GM19035 (cell line): ENCODE measurements at regions not wholly inside any gene's neighbourhood (a gene's known extent, or its start where the extent isn't known, plus 50 kb on each side); places are given as distances from the start of the nearest gene placed in this dataset.

Experiments used
- ATAC-seq: cut with Tn5 transposase; IDR thresholded peaks from one replicate; pipeline ENCODE4 v1.9.1; 2021; ENCODE audit not compliant: unreplicated experiment

- ATAC-seq: no peak
Observed at GRCh38 chr15:98381446-98381845, 266.9 kb upstream of the IGF1R start.

DNA sequence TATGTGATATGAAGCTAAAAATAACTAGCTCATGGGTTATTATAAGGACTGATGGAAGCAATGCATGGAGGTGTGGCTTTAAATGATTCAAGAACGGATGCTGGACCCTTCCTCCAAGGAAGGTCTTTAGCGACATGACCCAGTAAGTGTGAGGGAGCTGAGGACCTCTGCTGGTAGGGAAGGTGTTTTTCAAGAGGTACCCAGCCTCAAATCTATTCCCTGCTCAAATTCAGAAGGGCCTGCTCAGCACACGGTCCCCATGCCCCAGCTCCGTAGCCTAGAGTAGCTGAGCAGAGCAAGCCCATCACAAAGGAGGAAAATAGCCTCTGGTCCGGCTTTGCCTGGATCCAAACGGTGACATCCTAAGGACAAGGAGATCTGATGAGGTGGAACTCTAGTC is 266.2 kb upstream of the IGF1R start:
- no peak for ATAC-seq

GRCh38 chr15:98383571-98383970 is 264.8 kb upstream of the IGF1R start:
- no peak for ATAC-seq

- no peak for ATAC-seq
Observed at GRCh38 chr15:98384328-98385029, 263.9 kb upstream of the IGF1R start.

- no peak for ATAC-seq
Observed at GRCh38 chr15:98385752-98386381, 262.5 kb upstream of the IGF1R start.

DNA sequence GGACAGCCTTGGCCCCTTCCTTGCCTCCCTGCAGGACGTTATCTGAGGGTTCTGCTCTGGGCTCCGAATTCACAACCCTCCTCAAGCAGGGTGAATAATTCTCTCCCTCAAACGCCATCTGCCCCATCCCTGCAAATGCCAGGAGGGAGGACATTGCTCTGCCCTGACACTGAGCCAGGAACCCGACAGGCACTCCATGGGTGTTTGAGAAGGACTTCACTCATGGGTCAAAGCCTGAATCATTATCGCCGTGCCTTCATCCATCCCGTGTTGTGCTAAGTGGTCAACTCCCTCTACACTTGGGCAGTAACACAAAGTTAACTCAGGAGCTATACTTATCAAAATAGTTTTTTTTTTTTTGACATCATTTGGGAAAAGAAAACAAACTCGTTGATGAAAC is 261.8 kb upstream of the IGF1R start:
- ATAC-seq: no peak

DNA sequence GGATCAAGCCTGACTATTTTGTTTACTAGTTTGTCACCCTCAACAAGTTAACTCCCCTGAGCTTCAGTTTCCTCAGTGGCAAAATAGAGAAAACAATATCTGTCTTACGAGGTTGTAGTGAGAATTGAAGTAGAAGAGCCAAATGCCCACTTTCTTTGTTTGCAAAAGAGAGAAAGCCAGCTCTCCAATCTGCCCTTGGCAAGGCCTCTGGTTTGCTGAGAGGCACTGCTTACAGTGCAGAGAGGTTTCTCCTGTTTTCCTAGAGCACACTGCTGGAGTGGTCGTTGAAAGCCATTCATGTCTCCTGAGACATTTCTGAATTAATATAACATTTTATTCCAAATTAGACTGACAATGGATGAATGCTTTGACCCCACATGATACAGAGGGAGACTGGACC is 260.5 kb upstream of the IGF1R start:
- ATAC-seq: no peak

DNA sequence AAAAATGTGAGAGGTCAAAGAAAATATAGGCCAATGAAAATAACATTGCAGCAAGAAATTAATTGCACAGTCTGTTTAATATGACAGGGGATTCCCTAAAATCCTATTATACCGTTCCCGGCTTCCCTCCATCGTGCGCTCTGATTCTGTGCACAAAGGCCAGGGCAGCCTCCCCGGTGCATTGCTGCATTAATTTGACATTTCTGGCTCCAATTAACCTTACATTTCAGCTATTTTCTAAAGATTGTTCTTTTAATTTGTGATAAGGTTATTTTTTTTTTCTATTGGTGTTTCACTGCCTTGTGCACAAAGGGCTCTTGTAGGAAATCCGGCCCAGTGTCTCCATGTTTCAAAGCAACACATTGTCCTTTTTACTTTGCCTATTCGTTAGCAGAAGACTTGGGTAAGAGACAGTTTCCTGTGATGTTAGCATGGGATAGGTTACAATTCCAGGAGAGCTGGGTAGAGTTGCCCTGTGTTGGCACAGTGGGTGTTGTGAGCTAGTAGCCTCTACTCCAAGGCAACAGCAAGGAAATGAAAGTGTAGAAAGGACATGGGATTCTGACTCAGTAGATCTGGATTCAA is 257.3 kb upstream of the IGF1R start:
- ATAC-seq: no peak

DNA sequence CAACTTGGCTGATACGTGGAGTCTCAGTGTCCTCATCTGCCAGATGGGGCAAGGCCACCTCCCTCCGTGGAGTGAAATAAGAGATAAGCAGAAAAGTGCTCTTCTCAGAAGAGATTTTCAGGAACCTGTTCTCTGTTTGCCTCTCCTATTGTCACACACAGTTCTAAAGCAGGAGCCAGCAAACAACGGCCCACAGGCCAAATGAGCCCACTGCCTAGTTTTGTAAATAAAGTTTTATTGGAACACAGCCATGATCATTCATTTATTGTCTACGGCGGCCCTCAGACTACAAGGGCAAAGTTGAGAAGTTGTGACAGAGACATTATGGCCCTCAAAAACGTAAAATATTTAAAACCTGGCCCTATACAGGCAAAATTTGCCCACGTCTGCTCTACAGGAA is 256.8 kb upstream of the IGF1R start:
- no peak for ATAC-seq

DNA sequence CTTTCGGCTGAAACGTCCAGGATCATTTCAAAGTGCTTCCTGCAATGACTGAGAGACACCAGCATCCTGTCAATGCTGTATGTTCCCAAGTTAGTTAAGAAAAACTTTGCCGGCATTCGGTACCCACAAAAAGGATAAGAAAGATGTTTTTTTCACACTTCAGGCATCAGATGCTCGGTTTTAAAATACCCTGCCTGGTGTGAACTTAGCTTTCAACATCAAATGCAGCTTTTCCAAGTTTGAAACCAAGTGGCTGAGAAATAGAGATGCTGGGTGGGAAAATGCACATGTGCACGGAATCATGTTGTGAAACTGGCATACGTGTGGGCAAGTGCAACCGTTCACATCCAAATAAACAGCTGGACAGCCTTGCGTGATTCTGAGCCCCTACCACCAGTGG is 254.9 kb upstream of the IGF1R start:
- ATAC-seq: no peak

DNA sequence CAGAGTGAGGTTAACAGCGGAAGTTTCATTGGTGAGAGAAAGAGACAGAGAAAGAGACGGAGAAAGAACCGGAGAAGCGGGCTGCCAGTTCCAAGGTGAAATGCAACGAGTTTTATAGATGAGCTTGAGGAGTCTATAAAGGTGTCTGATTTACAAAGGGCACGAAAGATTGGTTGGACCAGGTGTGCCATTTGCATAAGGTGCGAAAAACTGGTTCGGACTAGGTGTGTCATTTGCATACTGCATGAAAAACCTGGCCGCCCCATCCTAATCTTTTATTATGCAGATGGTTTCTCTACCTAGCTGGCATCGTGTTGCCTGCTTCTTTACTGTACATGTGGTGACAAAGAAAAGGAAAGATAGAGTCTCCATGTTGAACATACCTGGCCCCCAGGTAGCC is 253.8 kb upstream of the IGF1R start:
- no peak for ATAC-seq

DNA sequence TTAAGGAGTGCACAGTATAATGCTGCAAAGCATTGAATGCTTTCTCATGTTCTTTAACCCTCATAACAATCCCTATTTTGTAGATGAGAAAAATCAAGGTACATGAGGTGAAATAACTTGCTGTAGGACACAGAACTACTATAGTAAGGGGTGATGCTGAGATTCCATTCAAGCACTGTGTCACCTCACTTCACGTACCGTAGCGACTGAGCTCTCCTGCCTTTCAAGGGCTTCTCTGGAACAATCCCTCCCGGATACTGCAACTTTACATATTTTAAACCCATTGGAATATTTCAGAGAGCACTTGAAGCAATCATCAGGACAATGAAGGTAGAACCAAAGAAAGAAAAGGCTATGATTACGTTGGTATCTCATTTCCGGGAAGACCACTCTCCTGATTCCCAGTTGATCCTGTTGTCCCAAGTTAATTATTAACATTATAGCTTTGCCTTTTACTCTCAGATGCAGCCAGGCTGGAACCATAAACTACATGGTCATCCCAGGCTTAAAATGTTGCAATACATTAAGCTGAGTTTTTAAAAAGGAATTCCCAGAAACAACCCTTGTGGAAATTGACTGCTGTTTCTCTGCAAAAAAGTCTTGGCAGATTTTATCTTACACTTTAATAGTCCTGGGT is 252.2 kb upstream of the IGF1R start:
- no peak for ATAC-seq

DNA sequence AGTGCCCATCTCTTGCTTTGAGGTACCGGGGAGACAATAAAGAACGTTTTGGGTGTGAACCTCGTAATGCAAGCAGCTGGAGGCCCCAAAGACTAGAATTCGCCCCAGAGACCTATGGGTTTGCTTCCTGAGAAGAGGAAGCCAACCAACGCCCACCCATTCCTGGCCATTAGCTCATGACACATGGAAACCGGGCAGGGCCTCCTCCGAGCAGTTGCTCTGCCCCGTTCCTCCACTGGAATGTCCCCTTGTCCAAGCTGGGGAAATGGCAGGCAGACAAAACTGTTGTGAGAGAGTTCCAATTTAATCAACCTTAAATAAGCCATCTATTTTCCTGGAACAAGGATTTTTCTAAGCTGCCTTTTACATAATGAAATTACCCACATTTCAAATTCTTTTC is 250.9 kb upstream of the IGF1R start:
- no peak for ATAC-seq

GRCh38 chr15:98398056-98398455 is 250.3 kb upstream of the IGF1R start:
- ATAC-seq: no peak

DNA sequence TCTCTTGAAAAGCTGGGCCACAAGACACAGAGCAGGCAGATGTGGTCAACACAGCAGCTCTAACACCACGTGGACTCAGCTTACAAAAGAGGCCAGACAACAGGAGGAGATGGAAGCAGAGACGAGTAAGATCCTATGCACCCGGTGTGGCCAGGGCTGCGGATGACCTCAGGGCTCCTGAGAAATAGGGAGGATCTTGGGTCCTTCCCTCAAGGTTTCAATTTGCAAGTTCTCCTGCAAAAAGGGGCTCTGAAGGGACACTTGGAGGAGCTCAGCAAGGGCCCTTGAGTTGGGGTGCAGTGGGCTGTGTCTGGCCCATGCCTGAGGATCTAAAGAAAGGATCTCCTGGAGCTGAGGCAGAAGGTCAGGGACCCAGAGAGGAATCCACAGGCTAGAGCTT is 249.5 kb upstream of the IGF1R start:
- no peak for ATAC-seq

DNA sequence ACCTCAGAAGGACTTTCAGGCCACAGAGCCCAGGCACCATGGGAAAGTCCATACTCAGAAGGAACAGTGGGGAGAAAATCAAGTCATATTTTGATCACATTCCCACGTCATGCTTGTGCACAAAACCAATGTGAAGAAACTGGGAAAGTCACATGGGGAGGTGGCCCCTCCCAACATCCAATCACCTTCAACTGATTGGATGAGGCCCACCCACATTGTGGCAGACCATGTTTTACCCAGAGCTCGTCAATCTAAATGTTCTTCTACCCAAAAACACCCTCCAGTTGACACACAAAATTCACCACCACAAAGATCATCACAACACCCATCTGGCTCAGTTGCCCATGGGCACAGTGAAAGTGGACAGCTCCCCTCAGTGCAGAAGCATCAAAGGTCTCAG is 248.2 kb upstream of the IGF1R start:
- ATAC-seq: no peak

GRCh38 chr15:98401029-98401428 is 247.3 kb upstream of the IGF1R start:
- no peak for ATAC-seq

- no peak for ATAC-seq
Observed at GRCh38 chr15:98402486-98402885, 245.9 kb upstream of the IGF1R start.

- ATAC-seq: no peak
Observed at GRCh38 chr15:98403169-98403568, 245.2 kb upstream of the IGF1R start.

- no peak for ATAC-seq
Observed at GRCh38 chr15:98403569-98403968, 244.8 kb upstream of the IGF1R start.

GRCh38 chr15:98405013-98405412 is 243.3 kb upstream of the IGF1R start:
- ATAC-seq: no peak

DNA sequence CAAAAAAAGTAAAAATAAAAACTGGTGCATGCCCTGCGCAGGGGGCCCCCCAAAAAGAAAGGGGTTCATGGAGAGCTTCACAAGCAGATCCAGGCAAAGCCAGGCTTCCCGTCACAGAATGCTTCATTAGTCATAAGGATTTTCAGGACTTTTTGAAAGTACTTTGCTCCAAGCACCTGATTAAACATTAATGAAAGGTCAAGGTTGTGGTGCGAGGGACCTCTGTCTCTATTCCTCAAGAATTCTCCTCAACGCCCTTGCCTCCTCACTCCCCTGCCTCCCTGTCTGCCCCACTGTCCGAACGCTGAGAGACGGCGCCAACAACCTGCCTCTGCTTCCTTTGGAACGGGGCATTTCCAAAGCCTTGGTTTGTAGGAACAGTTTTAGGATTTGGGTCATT is 240.1 kb upstream of the IGF1R start:
- no peak for ATAC-seq
